ENCODE measurements at regions not wholly inside any gene's neighbourhood (a gene's known extent, or its start where the extent isn't known, plus 50 kb on each side); places are given as distances from the start of the nearest gene placed in this dataset.

- TF ChIP-seq, protein P1, sequence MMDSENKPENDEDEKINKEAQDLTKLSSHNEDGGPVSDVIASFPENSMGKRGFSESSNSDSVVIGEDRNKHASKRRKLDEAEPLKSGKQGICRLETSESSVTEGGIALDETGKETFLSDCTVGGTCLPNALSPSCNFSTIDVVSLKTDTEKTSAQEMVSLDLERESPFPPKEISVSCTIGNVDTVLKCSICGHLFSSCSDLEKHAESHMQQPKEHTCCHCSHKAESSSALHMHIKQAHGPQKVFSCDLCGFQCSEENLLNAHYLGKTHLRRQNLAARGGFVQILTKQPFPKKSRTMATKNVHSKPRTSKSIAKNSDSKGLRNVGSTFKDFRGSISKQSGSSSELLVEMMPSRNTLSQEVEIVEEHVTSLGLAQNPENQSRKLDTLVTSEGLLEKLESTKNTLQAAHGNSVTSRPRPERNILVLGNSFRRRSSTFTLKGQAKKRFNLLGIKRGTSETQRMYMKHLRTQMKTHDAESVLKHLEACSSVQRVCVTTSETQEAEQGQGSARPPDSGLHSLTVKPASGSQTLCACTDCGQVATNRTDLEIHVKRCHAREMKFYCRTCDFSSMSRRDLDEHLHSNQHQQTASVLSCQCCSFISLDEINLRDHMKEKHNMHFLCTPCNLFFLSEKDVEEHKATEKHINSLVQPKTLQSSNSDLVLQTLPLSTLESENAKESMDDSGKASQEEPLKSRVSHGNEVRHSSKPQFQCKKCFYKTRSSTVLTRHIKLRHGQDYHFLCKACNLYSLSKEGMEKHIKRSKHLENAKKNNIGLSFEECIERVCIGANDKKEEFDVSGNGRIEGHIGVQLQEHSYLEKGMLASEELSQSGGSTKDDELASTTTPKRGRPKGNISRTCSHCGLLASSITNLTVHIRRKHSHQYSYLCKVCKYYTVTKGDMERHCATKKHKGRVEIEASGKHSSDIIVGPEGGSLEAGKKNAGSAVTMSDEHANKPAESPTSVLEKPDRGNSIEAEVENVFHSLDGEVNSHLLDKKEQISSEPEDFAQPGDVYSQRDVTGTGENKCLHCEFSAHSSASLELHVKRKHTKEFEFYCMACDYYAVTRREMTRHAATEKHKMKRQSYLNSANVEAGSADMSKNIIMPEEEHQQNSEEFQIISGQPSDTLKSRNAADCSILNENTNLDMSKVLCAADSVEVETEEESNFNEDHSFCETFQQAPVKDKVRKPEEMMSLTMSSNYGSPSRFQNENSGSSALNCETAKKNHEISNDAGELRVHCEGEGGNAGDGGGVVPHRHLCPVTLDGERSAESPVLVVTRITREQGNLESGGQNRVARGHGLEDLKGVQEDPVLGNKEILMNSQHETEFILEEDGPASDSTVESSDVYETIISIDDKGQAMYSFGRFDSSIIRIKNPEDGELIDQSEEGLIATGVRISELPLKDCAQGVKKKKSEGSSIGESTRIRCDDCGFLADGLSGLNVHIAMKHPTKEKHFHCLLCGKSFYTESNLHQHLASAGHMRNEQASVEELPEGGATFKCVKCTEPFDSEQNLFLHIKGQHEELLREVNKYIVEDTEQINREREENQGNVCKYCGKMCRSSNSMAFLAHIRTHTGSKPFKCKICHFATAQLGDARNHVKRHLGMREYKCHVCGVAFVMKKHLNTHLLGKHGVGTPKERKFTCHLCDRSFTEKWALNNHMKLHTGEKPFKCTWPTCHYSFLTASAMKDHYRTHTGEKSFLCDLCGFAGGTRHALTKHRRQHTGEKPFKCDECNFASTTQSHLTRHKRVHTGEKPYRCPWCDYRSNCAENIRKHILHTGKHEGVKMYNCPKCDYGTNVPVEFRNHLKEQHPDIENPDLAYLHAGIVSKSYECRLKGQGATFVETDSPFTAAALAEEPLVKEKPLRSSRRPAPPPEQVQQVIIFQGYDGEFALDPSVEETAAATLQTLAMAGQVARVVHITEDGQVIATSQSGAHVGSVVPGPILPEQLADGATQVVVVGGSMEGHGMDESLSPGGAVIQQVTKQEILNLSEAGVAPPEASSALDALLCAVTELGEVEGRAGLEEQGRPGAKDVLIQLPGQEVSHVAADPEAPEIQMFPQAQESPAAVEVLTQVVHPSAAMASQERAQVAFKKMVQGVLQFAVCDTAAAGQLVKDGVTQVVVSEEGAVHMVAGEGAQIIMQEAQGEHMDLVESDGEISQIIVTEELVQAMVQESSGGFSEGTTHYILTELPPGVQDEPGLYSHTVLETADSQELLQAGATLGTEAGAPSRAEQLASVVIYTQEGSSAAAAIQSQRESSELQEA (IDR thresholded peaks at IDR 0.05; ENCODE audit: low read depth), result no peak
- no peak for TF ChIP-seq KHSRP (IDR thresholded peaks at IDR 0.05)
- TF ChIP-seq TAF7 (tag; IDR thresholded peaks at IDR 0.05), result no peak
- no peak for TF ChIP-seq ARID1B (IDR thresholded peaks at IDR 0.05)
- TF ChIP-seq, protein P2, sequence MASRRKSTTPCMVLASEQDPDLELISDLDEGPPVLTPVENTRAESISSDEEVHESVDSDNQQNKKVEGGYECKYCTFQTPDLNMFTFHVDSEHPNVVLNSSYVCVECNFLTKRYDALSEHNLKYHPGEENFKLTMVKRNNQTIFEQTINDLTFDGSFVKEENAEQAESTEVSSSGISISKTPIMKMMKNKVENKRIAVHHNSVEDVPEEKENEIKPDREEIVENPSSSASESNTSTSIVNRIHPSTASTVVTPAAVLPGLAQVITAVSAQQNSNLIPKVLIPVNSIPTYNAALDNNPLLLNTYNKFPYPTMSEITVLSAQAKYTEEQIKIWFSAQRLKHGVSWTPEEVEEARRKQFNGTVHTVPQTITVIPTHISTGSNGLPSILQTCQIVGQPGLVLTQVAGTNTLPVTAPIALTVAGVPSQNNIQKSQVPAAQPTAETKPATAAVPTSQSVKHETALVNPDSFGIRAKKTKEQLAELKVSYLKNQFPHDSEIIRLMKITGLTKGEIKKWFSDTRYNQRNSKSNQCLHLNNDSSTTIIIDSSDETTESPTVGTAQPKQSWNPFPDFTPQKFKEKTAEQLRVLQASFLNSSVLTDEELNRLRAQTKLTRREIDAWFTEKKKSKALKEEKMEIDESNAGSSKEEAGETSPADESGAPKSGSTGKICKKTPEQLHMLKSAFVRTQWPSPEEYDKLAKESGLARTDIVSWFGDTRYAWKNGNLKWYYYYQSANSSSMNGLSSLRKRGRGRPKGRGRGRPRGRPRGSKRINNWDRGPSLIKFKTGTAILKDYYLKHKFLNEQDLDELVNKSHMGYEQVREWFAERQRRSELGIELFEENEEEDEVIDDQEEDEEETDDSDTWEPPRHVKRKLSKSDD (conservative IDR thresholded peaks at IDR 0.05; ENCODE audit: low read length), result no peak
- no peak for TF ChIP-seq SMAD4 (CRISPR knock-in tag; conservative IDR thresholded peaks at IDR 0.05)
- no peak for TF ChIP-seq ZNF780A (CRISPR knock-in tag; IDR thresholded peaks at IDR 0.05)
These were observed 727.5 kb downstream of the TBL1XR1 start (continued) for GRCh38 chr3:176469694-176470205.

Data from K562 (cell line).